ENCODE measurements at regions not wholly inside any gene's neighbourhood (a gene's known extent, or its start where the extent isn't known, plus 50 kb on each side); places are given as distances from the start of the nearest gene placed in this dataset.
A peak's percentile ranks its signal among the peaks of the same experiment; 100 is the strongest.

- no peak for DNase-seq
Measured at GRCh38 chr14:96931751-96932150, 134.6 kb downstream of the VRK1 start.

- no peak for DNase-seq
Measured at GRCh38 chr14:96934638-96935330, 137.6 kb downstream of the VRK1 start.

DNA sequence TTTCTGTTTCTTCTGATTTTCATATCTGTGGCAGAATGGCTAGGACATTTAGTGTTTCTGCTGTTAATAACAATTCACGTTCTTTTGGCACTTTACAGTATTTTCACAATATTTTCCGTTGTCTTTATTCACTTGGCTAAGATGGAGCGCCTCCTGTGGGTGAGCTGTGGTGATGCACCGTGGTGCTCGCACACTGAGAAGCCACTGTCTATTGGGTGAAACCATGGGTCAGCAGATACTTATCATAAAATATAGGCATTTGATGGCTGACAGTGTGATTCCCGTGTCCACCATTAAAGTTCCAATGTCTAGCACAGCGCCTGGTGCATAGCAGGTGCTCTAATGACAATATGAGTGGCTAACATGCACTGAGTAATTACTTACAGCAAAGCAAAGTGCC is 141.8 kb downstream of the VRK1 start:
- DNase-seq = peak; percentile 0

GRCh38 chr14:96940009-96940408 is 142.8 kb downstream of the VRK1 start:
- DNase-seq = no peak

- no peak for DNase-seq
Measured at GRCh38 chr14:96944297-96944696, 147.1 kb downstream of the VRK1 start.

DNA sequence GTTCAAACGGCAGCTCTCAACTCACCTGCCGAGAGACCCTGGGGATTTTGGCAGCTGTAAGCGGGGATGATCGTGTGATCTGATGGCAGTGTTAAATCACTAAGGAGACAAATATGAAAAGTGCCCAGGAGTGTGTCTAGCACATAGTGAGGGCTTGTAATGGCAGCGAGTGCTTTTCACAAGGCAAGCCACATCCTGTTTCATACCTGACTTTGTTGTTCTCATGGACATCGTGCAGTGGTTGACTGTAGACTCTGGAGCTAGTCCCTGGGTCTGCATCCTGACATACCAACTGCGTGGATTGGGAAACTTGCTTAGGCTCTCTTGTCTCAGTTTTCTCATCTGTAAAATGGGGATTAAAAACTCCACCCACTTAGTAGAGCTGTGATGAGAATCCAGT is 148.5 kb downstream of the VRK1 start:
- DNase-seq = no peak

- no peak for DNase-seq
Measured at GRCh38 chr14:96949594-96949993, 152.4 kb downstream of the VRK1 start.

DNA sequence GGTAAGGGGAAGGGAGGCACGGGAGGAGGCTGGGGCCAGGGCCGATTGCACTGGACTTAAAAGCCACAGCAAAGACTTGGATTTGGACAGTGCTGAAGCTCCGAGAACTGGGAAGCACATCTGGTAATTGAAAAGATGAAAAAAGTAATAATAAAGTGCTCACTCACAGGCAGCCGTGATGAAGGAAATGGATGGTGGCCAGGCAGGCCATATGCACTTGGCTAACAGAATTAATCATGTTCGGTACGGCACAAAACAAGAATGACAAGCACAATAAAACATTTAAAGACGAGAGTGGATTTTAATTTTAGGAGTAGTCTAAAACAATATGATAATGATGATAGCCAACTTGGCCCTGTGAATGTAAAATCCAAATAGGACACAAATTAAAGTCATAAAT is 154.3 kb downstream of the VRK1 start:
- no peak for DNase-seq

GRCh38 chr14:96953087-96953874 is 156.1 kb downstream of the VRK1 start:
- no peak for DNase-seq

- DNase-seq = no peak
Measured at GRCh38 chr14:96953875-96954185, 156.6 kb downstream of the VRK1 start.

DNA sequence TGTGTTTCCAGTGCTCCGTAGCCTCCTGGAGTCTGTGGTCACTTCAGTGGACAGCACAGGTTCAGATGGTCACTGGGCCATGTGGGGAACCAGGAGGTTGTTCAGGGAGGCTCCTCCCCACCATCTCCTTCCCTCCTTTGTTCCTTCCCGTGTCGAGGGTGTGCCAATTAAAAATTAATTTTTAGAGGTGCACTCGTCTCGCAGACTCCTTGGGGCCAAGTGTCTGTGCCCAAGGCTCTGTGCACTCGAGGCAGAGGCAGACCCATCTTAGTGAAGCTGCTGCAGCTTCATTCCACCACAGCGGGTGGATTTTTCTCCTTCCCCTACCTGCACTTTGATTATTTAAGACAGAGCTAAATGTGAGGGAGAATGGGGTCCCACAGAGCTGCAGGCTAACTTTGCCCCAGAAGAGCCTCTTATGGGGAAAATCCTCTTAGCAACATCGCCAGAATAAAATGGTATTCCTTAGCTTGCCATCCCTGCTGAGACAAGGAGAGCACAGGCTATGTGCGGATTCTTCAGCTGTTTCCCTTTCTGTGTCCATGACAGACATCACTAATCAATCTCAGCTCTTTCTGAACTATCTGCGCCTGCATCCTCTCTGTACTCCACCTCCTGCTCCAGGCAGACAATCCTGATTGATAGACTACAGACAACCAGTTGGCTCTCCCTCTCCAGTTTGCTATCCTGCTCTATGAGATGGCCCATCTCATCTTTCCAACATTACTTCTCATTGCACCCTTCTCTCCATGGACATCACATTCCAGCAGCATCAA is 159.5 kb downstream of the VRK1 start:
- no peak for DNase-seq

GRCh38 chr14:96958057-96958456 is 160.9 kb downstream of the VRK1 start:
- DNase-seq = no peak

DNA sequence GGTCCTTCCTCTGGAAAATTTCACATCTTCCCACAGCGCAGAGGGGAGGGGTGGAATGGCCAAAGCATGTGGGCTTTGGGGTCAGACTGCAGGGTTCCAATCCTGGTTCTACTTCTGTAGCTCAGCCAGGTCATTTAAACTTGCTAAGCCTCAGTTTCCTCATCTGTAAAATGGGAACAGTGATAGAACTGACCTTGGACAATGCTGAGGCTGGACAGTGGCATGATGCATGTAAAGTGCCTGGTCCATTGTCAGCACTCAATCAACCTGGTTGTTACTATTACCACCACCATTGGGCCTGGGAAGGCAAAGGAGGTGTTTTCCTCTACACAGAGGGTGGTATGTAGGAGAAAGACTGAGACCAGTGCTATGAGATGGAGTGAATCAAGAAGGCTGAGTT is 162.8 kb downstream of the VRK1 start:
- DNase-seq = no peak

GRCh38 chr14:96960598-96961116 is 163.5 kb downstream of the VRK1 start:
- no peak for DNase-seq

DNA sequence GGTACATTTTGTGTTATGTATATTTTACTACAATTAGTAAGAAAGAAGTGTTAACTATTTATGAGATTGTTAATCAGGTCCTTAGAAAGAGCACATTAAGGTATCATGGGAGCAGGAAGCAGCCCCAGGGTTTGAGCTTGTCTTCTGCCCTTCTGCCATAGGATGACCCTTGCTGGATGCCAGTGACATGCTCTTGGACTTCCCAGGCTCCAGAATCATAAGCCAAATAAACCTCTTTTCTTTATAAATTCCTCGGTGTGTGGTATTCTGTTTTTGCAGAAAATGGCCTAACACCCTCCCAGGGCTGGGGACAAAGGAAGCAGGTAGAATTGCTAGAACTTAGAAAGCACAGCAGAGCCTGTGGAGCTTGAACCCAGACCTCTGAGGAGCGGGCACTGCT is 164.7 kb downstream of the VRK1 start:
- DNase-seq = no peak

DNA sequence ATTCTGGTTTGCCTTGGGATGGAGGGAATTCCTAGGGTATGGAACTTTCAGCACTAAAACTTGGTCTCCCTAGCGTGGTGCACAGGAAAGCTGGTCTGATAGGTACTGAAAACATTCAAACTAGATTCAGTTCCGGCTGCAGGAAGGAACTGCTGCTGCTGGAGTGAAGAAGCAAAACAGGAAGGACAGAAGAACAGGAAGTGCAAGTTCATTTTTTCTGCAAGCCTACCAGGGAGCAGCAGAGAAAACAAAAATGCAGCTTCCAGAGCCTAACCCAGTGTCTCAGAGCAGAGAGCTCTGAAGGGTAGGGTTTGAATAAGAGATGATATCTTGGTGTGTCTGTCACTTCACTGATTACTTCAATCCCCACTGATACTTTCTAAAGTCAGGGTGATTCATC is 165.2 kb downstream of the VRK1 start:
- peak; percentile 15 for DNase-seq

GRCh38 chr14:96964726-96965415 is 167.7 kb downstream of the VRK1 start:
- DNase-seq = no peak

GRCh38 chr14:96965885-96966595 is 168.9 kb downstream of the VRK1 start:
- DNase-seq = peak; percentile 3

DNA sequence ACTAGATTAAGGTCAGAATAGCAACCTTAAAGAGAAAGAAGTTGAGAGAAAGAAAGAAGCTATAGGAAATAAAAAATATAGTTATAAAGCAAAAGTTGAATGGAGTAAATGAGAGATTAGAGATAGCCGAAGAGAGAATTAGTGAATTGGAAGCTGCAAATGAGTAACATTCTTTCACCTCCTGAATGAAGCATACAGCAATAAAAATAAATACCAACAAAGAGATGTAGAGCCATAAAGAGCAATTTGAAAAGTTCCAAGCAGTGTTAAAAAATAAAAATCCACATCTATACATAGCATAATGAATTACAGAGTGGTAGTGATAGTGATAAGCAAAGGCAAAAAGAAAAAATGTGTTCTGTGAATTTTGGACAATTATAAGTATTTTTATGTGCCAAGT is 177.9 kb downstream of the VRK1 start:
- DNase-seq = no peak

DNA sequence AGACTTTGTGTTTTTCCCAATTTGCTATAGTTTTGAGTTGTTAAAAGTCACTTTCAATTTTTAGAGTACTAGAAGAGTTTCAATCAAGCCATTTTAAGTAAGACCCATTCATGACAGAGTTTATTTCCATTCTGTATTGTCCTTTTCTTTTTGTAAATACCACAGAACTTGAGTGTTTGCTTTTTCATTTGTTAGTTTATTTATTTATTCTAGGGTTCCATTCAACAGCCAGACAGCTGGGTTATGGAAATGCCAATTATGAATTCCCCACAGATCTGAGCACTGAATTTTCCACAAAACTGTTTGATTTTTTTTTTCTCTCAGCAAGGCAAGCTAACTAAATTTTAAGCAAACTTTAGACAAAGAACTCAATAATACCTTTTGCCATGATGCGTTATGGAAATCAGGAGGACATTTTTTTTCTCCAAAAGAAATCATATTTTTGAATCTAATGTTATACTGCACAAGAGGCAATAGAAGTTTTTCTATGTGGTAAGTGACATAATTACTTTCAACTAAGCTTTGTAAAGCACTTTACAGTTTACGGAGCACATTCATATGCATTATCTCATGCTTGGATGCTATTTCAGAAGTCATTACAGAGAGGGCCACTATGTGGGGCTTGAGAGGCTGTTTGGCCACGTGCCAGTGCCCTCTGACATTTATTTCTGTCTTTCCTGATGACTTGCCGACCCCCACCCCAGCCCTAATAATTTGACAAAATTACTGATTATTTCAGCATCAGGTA is 181.5 kb downstream of the VRK1 start:
- DNase-seq = no peak

DNA sequence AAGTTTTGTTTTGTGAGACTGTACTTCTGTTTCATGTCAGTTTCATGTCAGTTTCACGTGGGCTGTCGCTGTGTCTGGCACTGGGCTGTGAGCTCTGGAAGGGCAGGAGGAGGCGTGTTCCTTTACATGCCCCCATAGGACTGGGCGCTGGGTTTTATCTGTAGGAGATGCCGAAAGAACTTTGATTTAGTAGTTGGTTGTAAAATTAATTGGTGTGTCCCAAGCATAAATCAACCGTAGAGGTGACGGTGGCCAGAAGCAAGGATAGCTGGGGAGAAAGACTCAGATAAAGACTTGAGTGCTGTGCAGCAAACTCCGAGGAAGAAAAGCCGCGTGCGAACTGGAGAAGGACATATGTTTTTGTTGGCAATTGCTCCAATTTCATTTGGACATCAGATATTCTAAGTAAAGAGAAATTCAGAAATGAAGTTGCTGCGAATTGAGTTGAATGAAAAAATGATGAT is 182.5 kb downstream of the VRK1 start:
- DNase-seq = no peak

DNA sequence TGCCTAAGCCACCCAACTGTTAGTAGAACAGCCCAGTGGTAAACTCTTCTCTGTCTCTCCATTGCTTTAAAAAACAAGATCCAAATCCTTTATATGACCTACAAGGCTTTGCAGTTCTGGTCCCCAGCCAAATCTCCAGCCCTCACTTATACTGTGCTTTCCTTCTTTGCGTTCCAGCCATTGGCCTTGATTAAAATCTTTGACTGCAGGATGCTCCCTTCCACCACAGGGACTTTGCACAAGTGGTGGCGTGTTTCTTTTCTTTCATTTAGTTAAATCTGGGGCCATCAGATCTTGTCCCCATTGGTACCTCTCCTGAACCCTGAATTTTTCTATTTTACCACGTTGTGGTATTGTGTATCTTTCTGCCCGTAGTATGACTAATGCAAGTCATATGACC is 183.7 kb downstream of the VRK1 start:
- DNase-seq = no peak

All from OCI-M1 (cell line).